GM12892 (cell line): ENCODE measurements at regions not wholly inside any gene's neighbourhood (a gene's known extent, or its start where the extent isn't known, plus 50 kb on each side); places are given as distances from the start of the nearest gene placed in this dataset.

Experiments
- POLR2A ChIP-seq: IDR thresholded peaks from 2 replicates; pipeline ENCODE4 v1.6.1; 2011; ENCODE audit warnings: low read depth, low read length, control low read depth
- POLR2AphosphoS5 ChIP-seq: IDR thresholded peaks from 2 replicates; pipeline ENCODE4 v1.6.1; 2011; ENCODE audit warnings: low read depth, low read length, control low read depth
- TAF1 ChIP-seq: IDR thresholded peaks from 2 replicates; pipeline ENCODE4 v1.6.1; 2011; ENCODE audit warnings: low read depth, mild to moderate bottlenecking, control low read depth, low read length, borderline replicate concordance

DNA sequence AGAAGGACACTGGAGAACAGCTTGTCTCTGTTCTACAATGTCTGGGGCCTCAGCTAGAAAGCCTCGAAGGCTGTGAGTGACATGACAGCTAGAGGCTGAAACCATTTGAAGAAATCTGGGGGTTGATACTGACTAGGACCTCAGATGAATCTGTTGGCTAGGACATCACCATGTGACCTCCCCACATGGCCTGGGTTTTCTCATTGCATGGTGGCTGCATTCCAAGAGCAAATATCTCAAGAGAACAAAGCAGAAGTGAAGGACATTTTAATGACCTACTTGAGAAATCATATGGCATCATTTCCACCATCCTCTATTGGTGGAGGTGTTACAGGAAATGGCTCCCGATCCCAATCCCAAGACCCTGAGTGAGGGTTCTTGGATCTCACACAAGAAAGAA, 450.6 kb upstream of the AUTS2 start:
- TF ChIP-seq POLR2AphosphoS5 (no peak), TAF1 (no peak), POLR2A (no peak)
